Endodermal cell (in vitro differentiated cells): ENCODE measurements at regions not wholly inside any gene's neighbourhood (a gene's known extent, or its start where the extent isn't known, plus 50 kb on each side); places are given as distances from the start of the nearest gene placed in this dataset.

Experiments
- DNase-seq: peaks from one replicate; pipeline ENCODE4 v3.0.0-alpha.2; 2017
- H3K27ac ChIP-seq: 2 replicates; pipeline ENCODE4 v1.5.1; 2013; ENCODE audit warnings: mild to moderate bottlenecking, low read depth, low read length, moderate library complexity
- H3K27me3 ChIP-seq: 2 replicates; pipeline ENCODE4 v1.6.1; 2013; ENCODE audit warnings: mild to moderate bottlenecking, low read length, moderate library complexity; ENCODE audit not compliant: insufficient read depth, control insufficient read depth, poor library complexity, severe bottlenecking
- H3K36me3 ChIP-seq: 2 replicates; pipeline ENCODE4 v1.7.0; 2013; ENCODE audit warnings: mild to moderate bottlenecking, low read length, moderate library complexity; ENCODE audit not compliant: control insufficient read depth, insufficient read depth
- H3K4me1 ChIP-seq: one replicate; pipeline ENCODE4 v1.7.0; 2013; ENCODE audit warnings: low read length; ENCODE audit not compliant: control insufficient read depth, insufficient read depth
- H3K4me3 ChIP-seq: 2 replicates; pipeline ENCODE4 v1.5.1; 2013; ENCODE audit warnings: mild to moderate bottlenecking, low read length, moderate library complexity
- H3K9ac ChIP-seq: 2 replicates; pipeline ENCODE4 v1.6.1; 2013; ENCODE audit warnings: mild to moderate bottlenecking, low read length, moderate library complexity; ENCODE audit not compliant: poor library complexity, severe bottlenecking; ENCODE audit errors: extremely low read depth
- H3K9me3 ChIP-seq: 2 replicates; pipeline ENCODE4 v1.6.1; 2013; ENCODE audit warnings: mild to moderate bottlenecking, low read length, moderate library complexity; ENCODE audit not compliant: control insufficient read depth
- H3K27ac Mint-ChIP-seq: 2 replicates; pipeline ENCODE4 v1.8.0; 2020; ENCODE audit warnings: mixed read lengths
- H3K27me3 Mint-ChIP-seq: 2 replicates; pipeline ENCODE4 v1.8.0; 2021; ENCODE audit warnings: mild to moderate bottlenecking, mixed read lengths; ENCODE audit not compliant: insufficient read depth
- H3K36me3 Mint-ChIP-seq: 2 replicates; pipeline ENCODE4 v1.8.0; 2020; ENCODE audit warnings: low read depth, mixed read lengths
- H3K4me1 Mint-ChIP-seq: 2 replicates; pipeline ENCODE4 v1.8.0; 2020; ENCODE audit warnings: mixed read lengths
- H3K4me3 Mint-ChIP-seq: 2 replicates; pipeline ENCODE4 v1.8.0; 2020; ENCODE audit warnings: mild to moderate bottlenecking, moderate library complexity, mixed read lengths
- H3K9me3 Mint-ChIP-seq: 2 replicates; pipeline ENCODE4 v1.8.0; 2020; ENCODE audit warnings: mild to moderate bottlenecking, mixed read lengths
- CTCF ChIP-seq: fragments of 200-600 bp; sonication (generic); conservative IDR thresholded peaks from 2 replicates; pipeline ENCODE4 v1.5.0; 2021; ENCODE audit warnings: antibody characterized with exemption, mild to moderate bottlenecking
- WGBS, 2 experiments: methylation state at CpG; one replicate each; pipeline versions ENCODE4 v1.1.5 to v1.1.7; 2013; ENCODE audit warnings: missing lambda C conversion rate in 2 of 2, mixed read lengths in 1 of 2; ENCODE audit not compliant: insufficient coverage in 1 of 2, insufficient read length in 1 of 2; 5-methylcytosine and 5-hydroxymethylcytosine counted together

DNA sequence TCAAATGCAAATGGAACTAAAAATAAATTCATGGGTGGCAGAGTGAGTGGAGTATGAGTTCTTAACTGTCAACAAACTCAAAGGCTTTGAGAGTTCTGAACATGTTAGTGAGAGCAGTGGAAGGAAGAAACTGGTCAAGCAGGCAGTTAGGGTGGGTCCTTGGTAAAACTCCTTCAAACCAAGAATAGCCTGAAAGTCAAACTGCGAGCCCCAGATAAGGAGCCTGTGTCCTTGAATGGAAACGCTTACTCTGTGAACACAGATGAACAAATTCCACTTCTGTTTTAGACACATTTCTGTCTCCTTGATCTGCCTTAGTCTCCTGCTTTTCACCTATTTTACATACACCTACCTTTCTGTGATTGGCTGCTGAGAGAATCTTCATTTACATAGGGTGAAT lies 129.4 kb upstream of the PCDH18 start:
- Mint-ChIP-seq H3K27me3 (no peaks in the 10 kb centered on the region), H3K4me1 (peaks cover 13% of the 10 kb centered on the region), H3K27ac (no peak overlapping the region), H3K36me3 (no peaks in the 10 kb centered on the region), H3K9me3 (peaks cover 9% of the 10 kb centered on the region), H3K4me3 (no peak overlapping the region)
- Histone ChIP-seq H3K9me3 (peaks cover 6% of the 10 kb centered on the region), H3K4me3 (no peak overlapping the region), H3K9ac (no peak overlapping the region), H3K27me3 (no peaks in the 10 kb centered on the region), H3K36me3 (no peaks in the 10 kb centered on the region), H3K27ac (no peak overlapping the region), H3K4me1 (no peaks in the 10 kb centered on the region)
- DNase-seq = no peak
- no peak for TF ChIP-seq CTCF
- WGBS, 2 experiments = 97 to 98% methylated on average over 2 of the region's 2 CpGs

DNA sequence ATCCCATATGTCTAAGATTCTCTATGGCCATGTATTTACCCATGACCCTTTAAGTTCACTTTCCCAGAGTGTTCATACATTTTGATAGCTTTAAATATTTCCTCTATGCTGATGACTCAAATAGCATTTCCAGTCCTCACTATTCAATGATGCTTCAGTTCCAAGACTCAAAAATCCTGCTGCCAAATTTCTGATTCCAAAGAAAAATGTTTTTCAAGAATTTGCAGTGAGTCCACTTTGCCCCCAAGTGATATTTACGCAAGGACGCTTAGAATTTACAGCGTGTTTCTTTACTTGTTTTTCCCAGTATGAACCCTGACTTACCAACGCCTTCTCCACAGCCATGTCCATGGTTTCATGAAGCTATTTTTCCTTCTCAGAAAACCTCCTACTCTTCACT lies 127.9 kb upstream of the PCDH18 start:
- H3K36me3 Mint-ChIP-seq = no peaks in the 10 kb centered on the region

GRCh38 chr4:137659431-137659830 lies 127.1 kb upstream of the PCDH18 start:
- H3K9me3 ChIP-seq = peaks cover 6% of the 10 kb centered on the region
- Mint-ChIP-seq H3K4me3 (no peak overlapping the region), H3K4me1 (peaks cover 13% of the 10 kb centered on the region), H3K27ac (no peak overlapping the region), H3K36me3 (no peaks in the 10 kb centered on the region), H3K27me3 (no peaks in the 10 kb centered on the region), H3K9me3 (peaks cover 9% of the 10 kb centered on the region)
- no peak overlapping the region for H3K4me3 ChIP-seq
- no peak overlapping the region for H3K27ac ChIP-seq
- H3K4me1 ChIP-seq = no peaks in the 10 kb centered on the region
- no peaks in the 10 kb centered on the region for H3K36me3 ChIP-seq
- 75 to 80% methylated on average over 1 of the region's 1 CpG for WGBS, 2 experiments
- H3K27me3 ChIP-seq = no peaks in the 10 kb centered on the region
- no peak for DNase-seq
- no peak for TF ChIP-seq CTCF
- H3K9ac ChIP-seq = no peak overlapping the region

More for the DNA sequence above, 127.9 kb upstream of the PCDH18 start:
- peaks cover 9% of the 10 kb centered on the region for H3K9me3 Mint-ChIP-seq
- TF ChIP-seq CTCF = no peak
- H3K27me3 ChIP-seq = no peaks in the 10 kb centered on the region
- H3K4me3 Mint-ChIP-seq = no peak overlapping the region
- no peaks in the 10 kb centered on the region for H3K36me3 ChIP-seq
- H3K9ac ChIP-seq = no peak overlapping the region
- peaks cover 13% of the 10 kb centered on the region for H3K4me1 Mint-ChIP-seq
- WGBS, 2 experiments = 90 to 96% methylated on average over 4 of the region's 4 CpGs
- H3K27ac Mint-ChIP-seq = no peak overlapping the region
- DNase-seq = no peak
- H3K9me3 ChIP-seq = peaks cover 6% of the 10 kb centered on the region
- H3K27me3 Mint-ChIP-seq = no peaks in the 10 kb centered on the region
- H3K4me3 ChIP-seq = no peak overlapping the region
- no peaks in the 10 kb centered on the region for H3K4me1 ChIP-seq
- H3K27ac ChIP-seq = no peak overlapping the region
